Tibial artery (tissue), 4 donors: ENCODE measurements at regions not wholly inside any gene's neighbourhood (a gene's known extent, or its start where the extent isn't known, plus 50 kb on each side); places are given as distances from the start of the nearest gene placed in this dataset.
A peak's percentile ranks its signal among the peaks of the same experiment; 100 is the strongest.

ENCODE experiments used
- DNase-seq, 2 donors: peaks; one replicate each; pipeline ENCODE4 v3.0.0-alpha.2; 2019
- H3K27ac ChIP-seq, 2 donors: fragments of 200-600 bp; sonication (generic) in 1 of 2; 1 replicate in 1 of 2; 2 replicates in 1 of 2; pipeline ENCODE4 v1.5.1; 2018 to 2019; ENCODE audit warnings: mild to moderate bottlenecking in 1 of 2
- H3K27me3 ChIP-seq, 2 donors: fragments of 200-600 bp; sonication (generic) in 1 of 2; one replicate each; pipeline versions ENCODE4 v1.5.1 to v1.6.0; 2016 to 2019
- H3K36me3 ChIP-seq, 3 donors: fragments of 200-600 bp; sonication (generic) in 2 of 3; one replicate each; pipeline ENCODE4 v1.5.1; 2016 to 2019; ENCODE audit warnings: mild to moderate bottlenecking in 2 of 3
- H3K4me1 ChIP-seq, 4 donors: fragments of 200-600 bp; sonication (generic) in 2 of 4; 1 replicate in 3 of 4; 2 replicates in 1 of 4; pipeline ENCODE4 v1.5.1; 2016 to 2019
- H3K4me3 ChIP-seq, 2 donors: fragments of 200-600 bp; sonication (generic) in 1 of 2; 1 replicate in 1 of 2; 2 replicates in 1 of 2; pipeline ENCODE4 v1.5.1; 2018 to 2019; ENCODE audit warnings: mild to moderate bottlenecking in 2 of 2
- H3K9me3 ChIP-seq, 3 donors: fragments of 200-600 bp; sonication (generic) in 1 of 3; one replicate each; pipeline ENCODE4 v1.5.1; 2016 to 2019
- intact Hi-C: fragments of 100-400 bp; cut with DNase I; formaldehyde crosslinking; loops from one replicate; pipeline ENCODE4 v1.15.0; 2023; ENCODE audit warnings: low total_unique reads
- TF ChIP-seq, protein P1 (sequence below), 2 experiments: fragments of 200-600 bp in 1 of 2; fragments of 450-650 bp in 1 of 2; IDR thresholded peaks; one replicate each; pipeline ENCODE4 v1.5.1; 2017 to 2019; ENCODE audit warnings: antibody characterized with exemption in 2 of 2, mild to moderate bottlenecking in 1 of 2, moderate library complexity in 1 of 2

DNA sequence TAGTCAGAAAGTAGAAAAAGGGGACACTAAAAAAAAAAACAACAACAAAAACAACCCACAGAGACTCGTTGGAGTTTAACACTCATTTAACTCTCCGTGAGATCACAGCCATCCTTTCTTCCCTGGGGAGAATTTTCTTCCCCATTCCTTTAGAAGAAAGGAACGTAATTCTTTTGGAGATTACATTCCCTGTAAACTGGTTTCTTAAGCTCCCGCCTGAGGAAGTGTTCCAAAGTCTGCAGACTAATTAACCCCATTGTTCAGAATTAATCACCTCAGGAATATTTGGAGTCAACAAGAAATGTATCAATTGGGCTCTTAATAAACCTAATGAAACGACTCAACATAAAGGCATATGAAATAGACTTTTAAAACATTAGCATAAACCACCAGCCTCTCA is 228.2 kb upstream of the CSF3R start:
- H3K27me3 ChIP-seq = peaks cover 0 to 65% of the 10 kb centered on the region in 2 donors
- H3K9me3 ChIP-seq = no peaks in the 10 kb centered on the region
- H3K4me3 ChIP-seq = no peak overlapping the region
- DNase-seq = no peak
- H3K36me3 ChIP-seq = no peaks in the 10 kb centered on the region
- intact Hi-C loops = no loop called here
- no peak overlapping the region for H3K27ac ChIP-seq
- H3K4me1 ChIP-seq = no peaks in the 10 kb centered on the region
- TF ChIP-seq, protein P1, sequence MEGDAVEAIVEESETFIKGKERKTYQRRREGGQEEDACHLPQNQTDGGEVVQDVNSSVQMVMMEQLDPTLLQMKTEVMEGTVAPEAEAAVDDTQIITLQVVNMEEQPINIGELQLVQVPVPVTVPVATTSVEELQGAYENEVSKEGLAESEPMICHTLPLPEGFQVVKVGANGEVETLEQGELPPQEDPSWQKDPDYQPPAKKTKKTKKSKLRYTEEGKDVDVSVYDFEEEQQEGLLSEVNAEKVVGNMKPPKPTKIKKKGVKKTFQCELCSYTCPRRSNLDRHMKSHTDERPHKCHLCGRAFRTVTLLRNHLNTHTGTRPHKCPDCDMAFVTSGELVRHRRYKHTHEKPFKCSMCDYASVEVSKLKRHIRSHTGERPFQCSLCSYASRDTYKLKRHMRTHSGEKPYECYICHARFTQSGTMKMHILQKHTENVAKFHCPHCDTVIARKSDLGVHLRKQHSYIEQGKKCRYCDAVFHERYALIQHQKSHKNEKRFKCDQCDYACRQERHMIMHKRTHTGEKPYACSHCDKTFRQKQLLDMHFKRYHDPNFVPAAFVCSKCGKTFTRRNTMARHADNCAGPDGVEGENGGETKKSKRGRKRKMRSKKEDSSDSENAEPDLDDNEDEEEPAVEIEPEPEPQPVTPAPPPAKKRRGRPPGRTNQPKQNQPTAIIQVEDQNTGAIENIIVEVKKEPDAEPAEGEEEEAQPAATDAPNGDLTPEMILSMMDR (IDR thresholded peaks at IDR 0.05) = no peak

DNA sequence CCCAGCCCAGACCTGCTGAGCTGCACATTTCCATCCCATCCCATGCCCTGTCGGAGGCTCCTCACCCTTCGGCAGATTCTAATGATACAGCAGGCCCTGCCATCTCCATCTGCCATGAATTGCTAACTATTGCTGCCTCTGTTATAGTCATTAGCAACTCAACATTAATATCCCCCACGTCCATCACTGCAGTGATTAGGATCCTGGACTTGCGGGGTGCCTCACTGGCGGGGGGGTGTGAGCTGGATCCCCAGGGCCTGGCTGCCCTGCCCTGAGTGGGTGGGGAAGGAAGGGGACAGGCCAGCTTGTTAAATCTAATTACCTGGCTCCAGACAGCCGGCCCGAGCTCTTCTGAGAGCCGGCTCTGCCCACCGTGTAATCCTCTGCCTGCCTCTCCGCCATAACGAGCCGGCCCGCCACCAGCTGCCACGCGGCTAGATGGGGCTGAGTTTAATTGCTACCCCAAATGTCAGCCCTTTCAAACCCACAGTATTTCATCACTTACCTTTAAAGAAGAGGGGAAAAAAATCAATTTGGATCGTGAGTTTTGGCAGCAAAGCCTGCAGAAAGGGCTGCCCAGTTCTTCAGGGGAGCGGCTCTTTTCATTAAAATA is 227.3 kb upstream of the CSF3R start:
- no peak overlapping the region for H3K27ac ChIP-seq
- intact Hi-C loops = no loop called here
- H3K4me1 ChIP-seq = no peaks in the 10 kb centered on the region
- no peak for DNase-seq
- peaks cover 0 to 71% of the 10 kb centered on the region in 2 donors for H3K27me3 ChIP-seq
- H3K9me3 ChIP-seq = no peaks in the 10 kb centered on the region
- TF ChIP-seq, protein P1 (IDR thresholded peaks at IDR 0.05) = no peak
- no peak overlapping the region for H3K4me3 ChIP-seq
- H3K36me3 ChIP-seq = no peaks in the 10 kb centered on the region

DNA sequence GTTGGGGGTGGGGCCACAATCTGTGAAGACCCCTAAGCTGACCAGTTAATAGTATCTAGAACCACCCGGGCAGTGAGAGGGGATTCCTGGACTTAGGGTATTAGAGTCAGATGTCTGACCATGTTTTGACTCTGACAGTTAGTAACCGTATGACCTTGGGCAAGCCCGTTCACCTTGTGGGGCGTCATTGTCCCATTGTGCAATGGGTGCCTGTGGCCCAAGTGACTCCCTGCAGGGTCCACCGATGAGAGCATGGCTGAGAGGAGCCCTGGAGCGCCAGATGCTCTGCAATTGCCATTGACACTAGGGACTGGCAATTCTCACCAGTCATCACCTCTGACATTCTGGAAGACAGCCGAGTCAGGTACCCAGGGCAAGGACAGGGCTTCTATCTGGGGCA is 225.9 kb upstream of the CSF3R start:
- Histone ChIP-seq H3K4me3 (no peak overlapping the region), H3K27me3 (peaks cover 0 to 82% of the 10 kb centered on the region in 2 donors), H3K36me3 (no peaks in the 10 kb centered on the region), H3K9me3 (no peaks in the 10 kb centered on the region), H3K27ac (no peak overlapping the region), H3K4me1 (peaks cover 0 to 4% (median 1%) of the 10 kb centered on the region in 4 donors)
- intact Hi-C loops = no loop called here
- DNase-seq = no peak
- TF ChIP-seq, protein P1 (IDR thresholded peaks at IDR 0.05) = no peak

DNA sequence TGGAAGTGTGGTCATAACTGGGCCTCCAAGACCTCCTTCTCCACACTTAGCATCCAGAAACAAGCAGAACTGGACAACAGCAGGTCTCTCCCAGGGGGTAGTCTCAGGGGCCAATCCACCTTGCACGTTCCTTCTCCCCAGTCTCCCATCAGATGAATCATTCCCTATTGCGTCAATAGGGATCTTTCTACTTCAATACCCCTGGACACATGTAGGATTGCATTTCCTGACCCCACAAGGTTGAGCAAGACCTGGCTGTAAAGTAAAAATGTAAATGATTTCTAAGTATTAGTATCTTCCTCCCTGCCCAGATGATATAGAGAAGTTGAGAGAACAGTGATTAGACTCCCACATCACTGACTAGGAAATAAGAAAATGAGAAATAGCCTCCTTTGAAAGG is 224.5 kb upstream of the CSF3R start:
- peaks cover 0 to 73% of the 10 kb centered on the region in 2 donors for H3K27me3 ChIP-seq
- intact Hi-C loops = no loop called here

DNA sequence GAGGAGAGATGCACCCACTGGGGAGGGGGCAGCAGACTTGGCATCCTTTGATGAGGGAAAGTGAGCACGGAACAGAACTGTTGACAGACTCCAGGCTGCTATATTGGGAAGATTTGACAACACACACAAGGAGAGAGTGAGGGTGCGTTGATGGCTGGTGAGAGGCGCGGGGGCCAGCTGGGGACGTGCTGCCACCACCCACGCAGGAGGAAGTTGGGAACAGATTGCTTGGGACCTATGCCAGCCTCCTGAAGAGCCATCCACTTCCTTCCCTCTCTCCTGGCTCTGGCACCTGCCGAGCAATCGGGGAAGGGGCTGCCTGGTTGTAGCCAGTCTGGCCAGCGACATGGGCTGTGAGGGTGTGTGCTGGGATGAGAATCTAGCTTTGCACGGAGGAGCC is 223.7 kb upstream of the CSF3R start:
- H3K9me3 ChIP-seq = no peaks in the 10 kb centered on the region
- H3K27me3 ChIP-seq = peaks cover 0 to 70% of the 10 kb centered on the region in 2 donors
- peaks cover 0 to 4% (median 2%) of the 10 kb centered on the region in 4 donors for H3K4me1 ChIP-seq
- no peaks in the 10 kb centered on the region for H3K36me3 ChIP-seq
- no peak overlapping the region for H3K4me3 ChIP-seq
- H3K27ac ChIP-seq = no peak overlapping the region
- TF ChIP-seq, protein P1 (IDR thresholded peaks at IDR 0.05) = no peak
- intact Hi-C loops = no loop called here
- DNase-seq = peak in 1 of 2 donors; percentile 59

More for the DNA sequence above, 224.5 kb upstream of the CSF3R start:
- H3K4me3 ChIP-seq = no peak overlapping the region
- H3K27ac ChIP-seq = no peak overlapping the region
- no peak for DNase-seq
- peaks cover 0 to 4% (median 2%) of the 10 kb centered on the region in 4 donors for H3K4me1 ChIP-seq
- TF ChIP-seq, protein P1 (IDR thresholded peaks at IDR 0.05) = no peak
- H3K9me3 ChIP-seq = no peaks in the 10 kb centered on the region
- no peaks in the 10 kb centered on the region for H3K36me3 ChIP-seq
